Loucy (cell line): ENCODE measurements at regions not wholly inside any gene's neighbourhood (a gene's known extent, or its start where the extent isn't known, plus 50 kb on each side); places are given as distances from the start of the nearest gene placed in this dataset.
"Not testable (repeated sequence)": the region's sequence is repeated elsewhere in the genome, so short reads cannot be mapped to it uniquely, and the experiment has no call there.

Source experiments
- H2AFZ ChIP-seq: fragments of 200-600 bp; sonication (generic); 2 replicates; pipeline ENCODE4 v1.6.0; 2016; ENCODE audit warnings: antibody characterized with exemption, mild to moderate bottlenecking, low read length, moderate library complexity
- H3F3A ChIP-seq: fragments of 200-600 bp; 2 replicates; pipeline ENCODE4 v1.6.0; 2016; ENCODE audit warnings: antibody characterized with exemption, low read depth, mild to moderate bottlenecking
- H3K27me3 ChIP-seq: fragments of 200-600 bp; sonication (generic); 2 replicates; pipeline ENCODE4 v1.6.1; 2014; ENCODE audit warnings: low read length, mild to moderate bottlenecking; ENCODE audit not compliant: insufficient read depth, poor library complexity, severe bottlenecking
- H3K36me3 ChIP-seq: fragments of 200-600 bp; sonication (generic); 2 replicates; pipeline ENCODE4 v1.6.1; 2016; ENCODE audit warnings: low read length; ENCODE audit not compliant: insufficient read depth
- H3K4me1 ChIP-seq: fragments of 200-600 bp; sonication (generic); 2 replicates; pipeline ENCODE4 v1.5.1; 2014; ENCODE audit warnings: low read length, mild to moderate bottlenecking; ENCODE audit not compliant: insufficient read depth, poor library complexity, severe bottlenecking
- H3K4me2 ChIP-seq: fragments of 200-600 bp; sonication (generic); 2 replicates; pipeline ENCODE4 v1.6.0; 2014; ENCODE audit warnings: antibody characterized with exemption, low read length, low read depth, mild to moderate bottlenecking; ENCODE audit not compliant: poor library complexity, severe bottlenecking
- H3K4me3 ChIP-seq: fragments of 200-600 bp; sonication (generic); 2 replicates; pipeline ENCODE4 v1.5.1; 2014; ENCODE audit warnings: low read length, mild to moderate bottlenecking, mixed read lengths; ENCODE audit not compliant: poor library complexity, severe bottlenecking
- H3K79me2 ChIP-seq: fragments of 200-600 bp; sonication (generic); 2 replicates; pipeline ENCODE4 v1.6.1; 2014; ENCODE audit warnings: low read length; ENCODE audit not compliant: insufficient read depth
- H3K9ac ChIP-seq: fragments of 200-600 bp; sonication (generic); 2 replicates; pipeline ENCODE4 v1.6.0; 2014; ENCODE audit warnings: mild to moderate bottlenecking, low read depth, low read length, moderate library complexity; ENCODE audit not compliant: poor library complexity, severe bottlenecking
- H3K9me2 ChIP-seq: fragments of 200-600 bp; sonication (generic); replicated peaks from 2 replicates; pipeline ENCODE4 v1.6.1; 2016; ENCODE audit warnings: low read depth, low read length, mixed read lengths
- H3K9me3 ChIP-seq: fragments of 200-600 bp; sonication (generic); 2 replicates; pipeline ENCODE4 v1.6.1; 2014; ENCODE audit warnings: mild to moderate bottlenecking, antibody characterized with exemption, low read length, low read depth; ENCODE audit not compliant: insufficient read depth
- H4K20me1 ChIP-seq: fragments of 200-600 bp; sonication (generic); 2 replicates; pipeline ENCODE4 v1.6.0; 2014; ENCODE audit warnings: antibody characterized with exemption, low read length, mild to moderate bottlenecking; ENCODE audit not compliant: insufficient read depth, poor library complexity, severe bottlenecking
- EZH2phosphoT487 ChIP-seq: fragments of 200-600 bp; IDR thresholded peaks from 2 replicates; pipeline ENCODE4 v1.6.1; 2018; ENCODE audit warnings: antibody characterized with exemption, mild to moderate bottlenecking, moderate library complexity, borderline replicate concordance
- TF ChIP-seq, protein P1 (sequence below): fragments of 200-600 bp; sonication (generic); conservative IDR thresholded peaks from 2 replicates; pipeline ENCODE4 v1.5.1; 2014; ENCODE audit warnings: mild to moderate bottlenecking, antibody characterized with exemption, low read length

DNA sequence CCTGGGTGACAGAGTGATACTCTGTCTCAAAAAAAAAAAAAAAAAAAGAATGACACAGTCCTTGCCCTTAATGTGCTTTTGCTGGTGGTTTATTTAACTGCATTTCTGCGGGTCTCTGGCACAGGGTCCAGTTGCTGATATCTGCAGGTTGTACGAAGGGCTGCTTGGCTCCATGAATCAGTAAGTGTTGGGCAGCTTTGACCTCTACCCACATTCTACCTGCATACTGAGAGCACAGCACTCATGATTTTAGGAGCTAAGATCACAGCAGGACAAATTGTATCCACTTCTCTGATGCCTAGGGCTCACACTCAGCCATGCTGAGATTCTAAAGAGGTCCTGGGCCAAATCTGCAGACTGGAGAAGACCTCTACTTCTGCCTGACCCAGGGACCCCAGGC lies 119.4 kb upstream of the MYCN start:
- H3K4me3 ChIP-seq: no peak overlapping the region
- H3K27me3 ChIP-seq: no peaks in the 10 kb centered on the region
- H3K79me2 ChIP-seq: no peaks in the 10 kb centered on the region
- TF ChIP-seq, protein P1, sequence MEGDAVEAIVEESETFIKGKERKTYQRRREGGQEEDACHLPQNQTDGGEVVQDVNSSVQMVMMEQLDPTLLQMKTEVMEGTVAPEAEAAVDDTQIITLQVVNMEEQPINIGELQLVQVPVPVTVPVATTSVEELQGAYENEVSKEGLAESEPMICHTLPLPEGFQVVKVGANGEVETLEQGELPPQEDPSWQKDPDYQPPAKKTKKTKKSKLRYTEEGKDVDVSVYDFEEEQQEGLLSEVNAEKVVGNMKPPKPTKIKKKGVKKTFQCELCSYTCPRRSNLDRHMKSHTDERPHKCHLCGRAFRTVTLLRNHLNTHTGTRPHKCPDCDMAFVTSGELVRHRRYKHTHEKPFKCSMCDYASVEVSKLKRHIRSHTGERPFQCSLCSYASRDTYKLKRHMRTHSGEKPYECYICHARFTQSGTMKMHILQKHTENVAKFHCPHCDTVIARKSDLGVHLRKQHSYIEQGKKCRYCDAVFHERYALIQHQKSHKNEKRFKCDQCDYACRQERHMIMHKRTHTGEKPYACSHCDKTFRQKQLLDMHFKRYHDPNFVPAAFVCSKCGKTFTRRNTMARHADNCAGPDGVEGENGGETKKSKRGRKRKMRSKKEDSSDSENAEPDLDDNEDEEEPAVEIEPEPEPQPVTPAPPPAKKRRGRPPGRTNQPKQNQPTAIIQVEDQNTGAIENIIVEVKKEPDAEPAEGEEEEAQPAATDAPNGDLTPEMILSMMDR: no peak
- no peak for TF ChIP-seq EZH2phosphoT487
- H4K20me1 ChIP-seq: no peaks in the 10 kb centered on the region
- H3K9me2 ChIP-seq: no peaks in the 10 kb centered on the region
- H3K9ac ChIP-seq: no peak overlapping the region
- no peaks in the 10 kb centered on the region for H3K36me3 ChIP-seq
- no peak overlapping the region for H3K4me2 ChIP-seq
- no peaks in the 10 kb centered on the region; the same call in 1 of the 2 replicates for H3K9me3 ChIP-seq
- H3K4me1 ChIP-seq: no peaks in the 10 kb centered on the region
- H3F3A ChIP-seq: no peaks in the 10 kb centered on the region
- no peak overlapping the region for H2AFZ ChIP-seq

GRCh38 chr2:15822151-15823044 lies 118.0 kb upstream of the MYCN start:
- H3K27me3 ChIP-seq: no peaks in the 10 kb centered on the region
- H3K9ac ChIP-seq: no peak overlapping the region
- no peaks in the 10 kb centered on the region for H3K4me1 ChIP-seq
- no peaks in the 10 kb centered on the region for H3K36me3 ChIP-seq
- no peaks in the 10 kb centered on the region; the same call in 1 of the 2 replicates for H3K9me3 ChIP-seq
- H4K20me1 ChIP-seq: no peaks in the 10 kb centered on the region
- H3K4me2 ChIP-seq: no peak overlapping the region
- no peak overlapping the region for H2AFZ ChIP-seq
- H3K79me2 ChIP-seq: no peaks in the 10 kb centered on the region
- no peaks in the 10 kb centered on the region for H3K9me2 ChIP-seq
- H3K4me3 ChIP-seq: no peak overlapping the region
- no peak for TF ChIP-seq EZH2phosphoT487
- TF ChIP-seq, protein P1: no peak
- H3F3A ChIP-seq: no peaks in the 10 kb centered on the region

DNA sequence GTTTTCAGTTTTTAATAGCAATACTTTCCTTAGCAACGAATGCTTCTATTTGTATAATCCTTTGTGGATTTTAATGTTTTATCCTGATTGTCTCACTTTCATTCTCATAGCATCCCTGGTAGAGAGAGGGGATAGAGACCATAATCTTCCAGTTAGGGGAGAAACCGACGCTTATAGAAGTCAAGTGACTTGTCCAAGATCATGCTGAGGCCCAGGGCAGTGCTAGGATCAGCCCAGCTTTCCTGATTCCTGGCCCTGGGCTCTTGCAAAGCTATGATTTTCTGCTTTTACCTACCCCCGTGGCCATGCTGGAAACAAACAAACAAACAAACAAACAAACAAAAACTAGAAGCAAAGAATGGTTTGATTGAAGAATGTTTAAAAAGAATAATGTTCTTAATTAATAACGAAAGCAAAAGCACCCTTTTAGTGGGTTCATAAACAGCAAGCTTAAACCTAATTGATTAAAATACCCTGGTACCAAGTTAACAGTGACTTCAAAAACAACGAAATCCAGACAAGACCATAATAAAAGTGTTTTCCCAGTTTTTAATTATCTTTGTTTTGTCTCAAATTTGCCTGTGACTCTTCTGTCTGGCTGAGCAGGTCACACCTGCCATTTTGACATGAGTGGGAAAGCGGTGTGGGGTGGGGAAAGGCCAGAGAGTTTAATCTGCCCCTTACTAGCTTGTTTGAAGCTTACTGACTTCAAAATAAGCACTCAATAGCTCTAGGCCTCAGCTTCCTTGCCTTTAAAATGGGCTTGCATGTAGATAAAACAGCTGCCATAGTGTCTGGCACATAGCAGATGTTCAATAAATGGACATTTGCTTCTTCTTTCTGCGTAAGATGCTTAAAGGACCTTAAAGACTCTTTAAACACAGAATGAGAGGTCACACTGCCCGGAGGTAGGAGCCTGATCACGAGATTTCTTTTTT lies 116.6 kb upstream of the MYCN start:
- no peaks in the 10 kb centered on the region for H3F3A ChIP-seq
- no peaks in the 10 kb centered on the region for H3K9me2 ChIP-seq
- H3K4me2 ChIP-seq: no peak overlapping the region
- H3K9ac ChIP-seq: no peak overlapping the region
- H3K27me3 ChIP-seq: no peaks in the 10 kb centered on the region
- H3K4me3 ChIP-seq: no peak overlapping the region
- H3K4me1 ChIP-seq: no peaks in the 10 kb centered on the region
- H4K20me1 ChIP-seq: no peaks in the 10 kb centered on the region
- H3K79me2 ChIP-seq: no peaks in the 10 kb centered on the region
- H3K36me3 ChIP-seq: no peaks in the 10 kb centered on the region
- TF ChIP-seq EZH2phosphoT487: no peak
- TF ChIP-seq, protein P1: no peak
- no peak overlapping the region for H2AFZ ChIP-seq
- H3K9me3 ChIP-seq: no peaks in the 10 kb centered on the region; the same call in 1 of the 2 replicates

GRCh38 chr2:15824467-15824866 lies 115.9 kb upstream of the MYCN start:
- not testable (repeated sequence) for H3F3A ChIP-seq, H3K4me2 ChIP-seq, H3K79me2 ChIP-seq, H3K9ac ChIP-seq, H3K36me3 ChIP-seq, H4K20me1 ChIP-seq, H3K4me3 ChIP-seq, H3K9me2 ChIP-seq, H3K27me3 ChIP-seq, H2AFZ ChIP-seq, H3K4me1 ChIP-seq, H3K9me3 ChIP-seq
